ENCODE measurements at regions not wholly inside any gene's neighbourhood (a gene's known extent, or its start where the extent isn't known, plus 50 kb on each side); places are given as distances from the start of the nearest gene placed in this dataset.

DNA sequence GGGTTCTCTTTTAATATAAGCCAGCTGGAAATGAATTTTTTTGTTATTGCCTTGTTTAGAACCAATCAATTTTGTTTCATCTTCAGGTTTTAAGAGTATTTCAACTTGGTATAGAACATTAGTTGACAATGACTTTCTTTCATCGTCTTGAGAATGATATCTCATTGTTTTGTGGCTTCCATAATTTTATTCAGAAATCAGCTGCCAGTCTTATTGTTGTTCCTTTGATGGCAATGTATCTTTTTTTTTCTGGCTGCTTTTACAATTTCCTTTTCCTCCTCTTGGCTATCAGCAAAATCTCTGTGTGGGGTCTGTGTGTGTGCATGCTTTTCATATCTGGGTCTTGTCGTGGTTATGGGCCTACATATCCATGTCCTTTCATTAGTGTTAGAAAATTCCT is 1536.4 kb upstream of the TENM3 start:
- DNase-seq, result no peak

DNA sequence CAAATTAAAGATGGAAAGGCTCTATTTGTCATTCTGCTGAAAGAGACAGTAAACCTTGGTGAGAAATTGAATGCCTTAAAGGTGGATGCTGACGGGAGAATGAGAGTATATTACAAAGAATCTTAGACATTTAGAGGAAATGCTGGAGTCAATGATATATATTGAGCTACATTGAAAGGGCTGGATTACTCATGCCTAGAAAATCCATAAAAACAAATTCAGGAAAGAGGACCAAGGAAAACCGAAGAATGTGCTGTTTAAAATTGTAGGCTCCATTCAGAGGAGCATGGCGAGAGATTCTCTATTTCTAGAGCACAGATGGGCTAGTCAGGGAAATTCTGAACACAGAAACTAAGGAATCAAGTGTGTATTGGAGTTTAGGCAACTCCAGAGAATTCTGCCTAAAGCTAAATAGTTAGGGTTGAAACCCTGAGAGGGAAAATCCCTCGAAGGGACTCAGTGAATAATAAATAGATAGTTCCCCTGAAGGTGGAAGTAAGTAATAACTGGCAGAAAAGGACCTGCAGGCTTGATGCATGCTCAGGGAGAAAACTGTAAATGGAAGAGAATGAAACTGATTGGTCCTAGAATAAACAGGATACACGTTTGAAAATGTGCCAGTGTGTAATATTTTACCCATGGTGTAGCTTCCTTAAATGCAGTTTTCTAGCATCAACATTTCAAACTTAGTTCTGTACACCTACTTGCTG is 1532.4 kb upstream of the TENM3 start:
- DNase-seq, result no peak

DNA sequence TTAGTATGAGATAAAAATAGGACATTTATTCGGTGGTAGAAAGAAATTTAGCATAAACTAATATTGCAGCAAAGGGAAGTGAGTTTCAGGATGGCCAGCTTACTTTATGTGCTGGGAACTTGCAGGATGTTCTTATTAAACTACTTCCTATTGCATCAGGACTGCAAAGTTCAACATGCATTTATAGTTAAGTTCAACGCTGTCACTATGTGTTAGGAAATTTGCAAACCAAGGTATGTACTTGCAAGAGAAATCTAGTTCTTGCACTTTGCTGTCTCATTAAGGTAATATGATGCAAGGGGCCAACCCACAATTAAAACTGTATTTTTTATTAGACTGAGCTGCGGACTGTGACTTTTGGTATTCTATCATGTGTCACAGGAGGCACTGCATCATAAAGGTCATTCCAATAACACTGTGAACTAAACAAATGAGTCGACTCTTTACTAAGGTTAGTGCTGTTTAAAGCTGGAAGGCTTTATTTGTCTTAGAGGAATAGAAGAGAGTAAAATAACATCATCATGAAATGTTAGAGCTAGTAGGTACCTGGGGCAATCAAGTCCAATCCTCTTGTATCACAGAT is 1525.7 kb upstream of the TENM3 start:
- no peak for DNase-seq

DNA sequence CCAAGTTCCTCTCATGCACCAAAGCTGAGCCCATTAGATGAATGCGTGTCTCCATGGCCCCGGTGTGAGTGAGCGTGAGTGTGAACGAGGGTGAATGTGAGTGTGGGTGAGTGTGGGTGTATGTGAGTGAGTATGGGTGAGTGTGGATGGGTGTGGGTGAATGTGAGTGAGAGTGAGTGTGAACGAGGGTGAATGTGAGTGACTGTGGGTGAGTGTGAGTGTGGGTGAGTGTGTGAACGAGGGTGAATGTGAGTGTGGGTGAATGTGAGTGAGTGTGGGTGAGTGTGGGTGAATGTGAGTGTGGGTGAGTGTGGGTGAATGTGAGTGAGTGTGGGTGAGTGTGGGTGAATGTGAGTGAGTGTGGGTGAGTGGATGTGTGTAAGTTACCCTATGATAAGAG is 1521.8 kb upstream of the TENM3 start:
- DNase-seq, result no peak

DNA sequence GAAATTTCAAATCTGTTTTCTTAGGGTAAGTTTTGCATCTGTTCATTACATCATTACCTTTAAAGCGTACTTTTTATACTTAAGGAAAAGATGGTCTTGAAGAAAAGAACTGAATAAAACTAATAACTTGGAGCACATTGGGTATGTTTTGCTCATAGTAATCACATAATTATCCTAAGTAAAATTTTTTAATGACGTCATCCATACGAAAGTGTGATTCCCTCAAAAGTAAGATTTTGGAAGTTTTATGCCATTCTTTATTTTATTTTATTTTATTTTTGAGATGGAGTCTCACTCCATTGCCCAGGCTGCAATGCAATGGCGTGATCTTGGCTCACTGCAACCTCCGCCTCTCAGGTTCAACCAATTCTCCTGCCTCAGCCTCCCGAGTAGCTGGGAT is 1516.6 kb upstream of the TENM3 start:
- DNase-seq, result no peak

DNA sequence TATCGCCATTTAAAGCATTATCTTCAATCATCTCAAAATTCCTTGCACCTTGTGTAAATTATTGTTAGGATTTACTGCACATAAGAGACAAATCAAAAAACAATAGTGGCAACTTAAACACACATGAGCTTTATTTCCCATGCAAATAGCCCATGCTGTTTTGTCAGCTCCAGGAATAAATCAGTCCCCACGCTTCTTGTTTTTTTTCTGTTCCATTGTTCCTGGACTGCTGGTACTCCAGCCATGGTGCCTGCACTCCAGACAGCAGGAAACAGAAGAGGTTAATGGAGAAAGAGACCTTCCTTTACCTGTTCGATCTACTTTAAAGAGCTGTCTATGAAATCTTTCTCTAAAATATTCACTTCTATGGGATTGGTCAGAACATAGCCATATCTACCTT is 1515.7 kb upstream of the TENM3 start:
- no peak for DNase-seq

DNA sequence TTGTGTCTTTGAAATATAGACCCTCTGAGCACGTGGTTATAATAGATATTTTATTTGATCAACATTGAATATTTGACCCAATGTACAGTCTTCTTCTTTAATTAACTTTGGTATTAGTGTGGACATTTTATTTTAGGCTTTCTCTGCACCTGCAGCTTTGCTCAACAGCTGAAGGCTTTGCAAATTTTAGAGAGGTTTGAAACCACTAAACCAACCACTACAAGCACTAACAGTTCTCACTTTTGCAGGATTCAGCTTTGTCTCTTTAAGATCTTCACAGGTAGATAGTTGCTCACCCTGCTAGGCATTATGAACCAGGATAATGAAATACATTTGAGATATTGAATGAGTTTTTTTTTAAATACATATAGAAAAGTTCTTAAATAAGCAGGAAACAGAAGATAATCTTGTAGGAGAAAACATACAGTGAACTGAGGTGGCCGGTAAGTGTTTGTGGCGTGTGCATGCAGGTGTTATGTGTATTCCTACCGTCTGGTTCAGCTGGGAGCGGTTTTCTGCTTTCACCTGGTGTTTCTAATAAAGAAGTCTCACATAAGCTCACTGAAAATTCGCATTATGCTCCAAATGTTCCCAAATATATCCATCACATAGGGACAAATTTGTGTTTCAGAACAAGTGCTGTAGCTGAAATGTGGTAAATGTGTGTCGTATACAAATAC is 1508.3 kb upstream of the TENM3 start:
- no peak for DNase-seq

DNA sequence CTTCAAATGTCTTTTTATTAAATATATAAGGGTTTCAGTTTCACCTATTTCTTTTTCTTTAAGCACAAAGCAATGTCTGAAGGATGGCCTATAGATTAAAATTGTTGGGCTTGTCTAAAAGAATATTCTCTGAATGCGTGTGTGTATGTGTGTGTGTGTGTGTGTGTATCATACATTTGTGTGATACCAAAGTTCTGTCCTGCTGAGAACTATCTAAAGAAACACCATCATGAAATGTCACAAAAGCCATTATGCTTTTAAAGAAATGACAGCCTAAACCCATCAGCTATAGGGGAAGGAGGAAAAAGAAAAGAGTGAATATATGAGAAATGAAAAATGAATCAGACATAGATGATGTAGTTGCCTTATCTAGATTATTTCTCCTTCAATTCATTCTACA is 1501.5 kb upstream of the TENM3 start:
- no peak for DNase-seq

DNA sequence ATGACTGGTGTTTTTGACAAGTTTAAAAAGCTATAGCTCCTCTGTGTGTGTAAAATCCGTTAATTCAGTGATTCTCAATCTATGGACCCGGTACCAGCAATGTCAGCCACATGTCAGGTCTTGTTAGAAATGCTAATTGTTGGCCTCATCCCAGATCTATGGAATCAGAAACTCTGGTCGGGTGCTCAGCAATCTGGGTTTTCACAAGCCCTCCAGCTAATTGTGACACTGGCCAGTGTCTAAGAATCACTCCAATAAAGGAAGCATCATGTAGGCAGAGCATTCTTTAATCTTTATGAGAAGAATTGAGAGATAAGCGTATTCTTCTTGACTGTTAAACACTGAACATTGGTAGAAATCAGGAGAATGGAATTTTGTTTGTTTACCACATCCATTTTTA is 1498.2 kb upstream of the TENM3 start:
- DNase-seq, result no peak

DNA sequence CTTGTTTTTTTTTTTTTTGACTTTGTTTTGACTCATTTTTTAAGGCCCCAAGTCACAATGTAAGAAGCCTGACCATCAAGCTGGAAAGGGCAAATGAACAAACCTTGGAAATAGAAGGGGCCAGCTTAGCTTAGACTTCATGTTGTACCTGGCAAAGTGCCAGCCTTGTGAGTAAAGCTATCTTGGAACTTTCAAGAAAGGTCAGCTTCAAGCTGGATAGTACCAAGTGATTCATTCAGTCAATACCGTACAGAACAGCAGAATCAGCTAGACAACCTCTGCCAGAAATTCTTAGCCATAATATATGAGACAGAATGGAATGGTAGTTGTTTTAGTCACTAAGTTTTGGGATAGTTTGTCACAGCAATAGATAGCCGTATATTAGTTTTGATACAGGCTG is 1492.2 kb upstream of the TENM3 start:
- DNase-seq, result no peak

DNA sequence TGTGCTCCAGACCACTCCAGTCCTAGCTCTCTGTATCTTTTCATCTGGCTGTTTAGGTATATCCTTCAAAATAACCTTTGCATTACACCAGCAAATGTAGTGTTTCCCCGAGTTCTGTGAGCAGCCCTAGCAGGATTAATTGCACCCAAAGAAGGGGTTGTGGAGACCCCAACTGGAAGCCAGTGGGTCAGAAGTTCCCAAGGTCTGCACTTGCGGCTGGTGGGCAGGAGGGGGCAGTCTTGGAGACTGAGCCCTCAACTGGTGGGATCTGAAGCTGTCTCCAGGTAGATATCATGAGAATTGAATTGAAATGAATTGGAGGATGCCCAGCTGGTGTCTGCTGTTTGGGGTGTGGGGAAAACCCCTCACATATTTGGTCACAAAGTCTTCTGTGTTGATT is 1485.3 kb upstream of the TENM3 start:
- DNase-seq, result no peak

DNA sequence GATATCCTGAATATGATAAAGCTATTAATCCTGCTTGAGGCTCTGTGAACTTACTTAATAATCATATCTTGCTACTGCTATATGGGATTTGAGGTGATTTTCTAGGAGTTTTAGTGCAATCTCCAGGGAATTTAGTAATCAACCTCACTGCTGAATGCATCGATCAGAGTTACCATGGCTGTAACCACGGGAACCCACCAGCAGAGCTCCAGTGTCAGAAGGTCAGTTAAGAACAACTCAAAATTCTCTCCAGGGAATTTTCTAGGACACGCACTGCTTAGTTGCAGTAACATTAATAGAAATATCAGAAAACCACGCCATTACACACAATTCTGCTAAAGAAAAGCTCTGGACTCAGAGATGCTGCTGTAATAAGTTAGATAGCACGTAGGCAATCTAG is 1477.2 kb upstream of the TENM3 start:
- no peak for DNase-seq

DNA sequence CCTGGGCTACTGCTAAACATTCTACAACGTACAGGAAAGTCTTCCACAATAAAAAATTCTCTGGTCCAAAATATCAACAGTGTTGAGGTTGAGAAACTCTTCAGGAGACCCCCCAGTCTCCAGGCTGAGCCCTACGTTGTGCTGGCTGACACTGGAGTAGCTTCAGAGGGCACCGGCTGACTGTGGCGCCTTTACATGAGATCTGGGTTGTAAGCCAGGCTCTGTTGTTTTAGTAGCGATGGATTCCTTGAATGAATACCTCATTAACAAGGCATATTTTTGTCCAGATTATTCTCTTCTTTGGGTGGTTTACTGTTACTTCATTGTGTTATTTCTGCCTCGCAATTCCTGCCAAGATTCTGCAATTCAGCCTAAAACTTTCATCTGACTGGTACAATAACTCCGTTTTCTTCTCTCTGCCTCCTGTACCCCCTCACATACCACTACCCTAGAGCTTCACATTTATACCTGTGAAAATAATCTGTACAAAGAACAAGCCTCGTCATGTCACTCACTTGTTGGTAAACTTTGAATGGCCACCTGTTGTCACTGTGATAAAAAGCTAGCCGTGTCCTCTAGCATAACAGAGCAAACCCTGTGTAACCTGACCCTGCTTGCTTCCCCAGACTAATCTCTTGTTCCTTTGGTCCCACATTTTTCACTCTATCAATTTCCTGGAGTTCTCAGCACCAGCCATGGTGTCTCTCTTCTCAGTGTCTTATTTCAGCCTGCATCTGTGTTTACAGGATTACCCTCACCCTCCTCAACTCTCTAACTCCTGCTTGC is 1476.1 kb upstream of the TENM3 start:
- no peak for DNase-seq

DNA sequence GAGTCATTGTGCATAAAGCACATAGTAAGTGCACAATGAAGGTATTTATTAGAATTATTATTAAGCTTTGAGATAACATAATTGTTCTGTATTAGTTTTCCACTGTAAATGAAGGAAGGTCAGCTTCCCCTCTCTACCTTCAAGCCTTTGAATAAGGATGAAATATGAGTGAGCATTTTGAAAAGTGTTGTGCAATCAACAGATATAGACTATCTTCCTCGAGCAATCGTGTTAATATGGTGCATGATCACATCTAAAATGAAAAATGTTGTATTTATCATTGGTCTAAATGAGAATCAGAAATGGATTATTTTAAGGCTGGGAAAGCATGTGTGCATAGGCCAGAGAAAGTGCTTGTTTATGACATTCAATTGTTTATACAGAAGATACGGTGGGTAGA is 1474.6 kb upstream of the TENM3 start:
- DNase-seq, result no peak

DNA sequence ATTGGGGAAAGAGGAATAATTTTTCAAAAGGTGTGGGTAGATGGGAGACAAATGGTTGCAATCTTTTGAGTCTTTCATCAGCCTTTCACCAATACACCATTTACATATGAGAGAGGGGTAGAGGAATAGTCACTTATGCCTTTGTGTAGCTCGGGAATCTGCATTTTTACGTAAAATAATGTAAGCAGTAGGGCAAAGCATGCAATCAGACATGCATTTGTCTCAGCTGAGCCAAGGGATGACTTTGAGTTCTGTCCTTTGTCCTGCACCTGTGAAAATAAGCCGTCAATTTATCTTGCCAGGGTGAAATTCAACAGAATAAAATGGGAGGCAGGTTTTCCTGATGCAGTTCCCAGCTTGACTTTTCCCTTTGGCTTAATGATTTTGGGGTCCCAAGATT is 1473.4 kb upstream of the TENM3 start:
- DNase-seq, result no peak

DNA sequence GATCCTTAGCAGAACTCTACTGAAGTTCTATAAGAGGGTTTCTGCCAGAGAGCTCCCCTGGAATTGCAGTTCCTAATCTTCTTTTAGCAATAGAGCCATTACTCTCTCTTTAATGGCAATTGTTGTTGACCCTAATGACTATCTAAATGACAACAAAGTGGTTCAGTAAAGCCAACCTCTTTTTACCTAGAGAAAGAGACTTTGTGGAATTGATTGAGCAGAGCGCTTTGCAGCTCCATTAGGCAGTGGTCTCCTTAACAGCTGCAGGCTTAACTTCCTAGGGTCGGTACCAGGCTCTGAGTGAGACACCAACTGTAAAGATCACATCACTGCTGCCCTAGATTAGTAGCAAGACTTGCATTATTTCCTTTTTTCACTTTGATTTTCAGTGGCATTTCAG is 1472.9 kb upstream of the TENM3 start:
- no peak for DNase-seq

DNA sequence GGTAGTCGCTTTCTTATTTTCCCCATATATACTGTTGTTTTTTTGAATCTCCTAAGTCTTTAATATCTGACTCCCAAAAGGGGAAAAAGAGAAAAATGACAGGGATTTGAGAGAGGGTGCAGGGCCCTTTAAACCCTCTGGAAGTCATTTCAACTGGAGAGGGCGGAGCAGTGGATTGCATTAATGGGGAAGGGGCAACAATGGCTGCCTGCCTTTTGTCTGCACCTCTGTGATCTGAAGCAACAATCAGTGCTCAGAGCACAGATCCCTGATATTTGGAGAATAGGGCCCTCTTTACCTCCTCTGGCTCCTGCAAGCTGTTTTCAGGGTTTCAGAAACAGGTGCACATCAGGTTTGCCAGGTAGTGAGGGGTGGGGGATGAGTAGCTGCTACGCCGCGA is 1458.3 kb upstream of the TENM3 start:
- DNase-seq, result no peak

DNA sequence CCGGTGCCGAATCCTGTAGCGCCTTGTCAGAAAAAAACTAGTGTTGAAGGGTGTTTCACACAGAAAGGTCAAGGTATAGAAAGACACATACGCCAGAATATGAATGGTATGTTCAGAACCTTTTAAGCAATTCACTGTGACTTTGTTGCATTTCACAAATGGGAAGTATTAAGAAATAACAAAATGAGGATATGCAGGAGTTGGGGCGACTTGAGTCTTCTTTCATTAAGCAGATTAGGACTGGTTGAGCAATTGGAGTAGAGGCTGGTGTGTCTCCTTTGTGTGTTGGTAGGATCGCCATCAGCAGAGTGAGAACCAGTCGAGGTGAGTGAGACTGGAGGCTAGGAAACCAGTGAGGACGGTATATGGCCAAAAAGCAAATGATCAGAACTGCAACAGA is 1454.5 kb upstream of the TENM3 start:
- no peak for DNase-seq

DNA sequence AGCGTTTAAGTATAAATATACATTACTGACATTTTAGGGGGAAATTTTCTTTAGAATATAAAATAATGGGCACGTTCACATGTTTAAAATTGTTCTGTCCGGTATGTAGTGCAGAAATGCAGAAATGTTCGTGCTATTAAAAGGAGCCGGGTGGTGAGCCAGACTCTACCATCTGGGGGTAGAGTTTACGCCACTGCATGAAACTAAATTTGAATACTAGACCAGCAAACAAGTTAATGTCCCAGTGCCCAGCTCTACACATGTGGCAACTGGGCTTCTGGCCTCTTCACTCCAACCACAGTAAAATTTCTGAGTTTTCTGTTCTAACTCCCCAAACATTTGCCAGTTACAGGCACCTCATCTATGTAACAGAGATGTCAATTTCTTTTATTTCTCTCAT is 1453.3 kb upstream of the TENM3 start:
- no peak for DNase-seq

DNA sequence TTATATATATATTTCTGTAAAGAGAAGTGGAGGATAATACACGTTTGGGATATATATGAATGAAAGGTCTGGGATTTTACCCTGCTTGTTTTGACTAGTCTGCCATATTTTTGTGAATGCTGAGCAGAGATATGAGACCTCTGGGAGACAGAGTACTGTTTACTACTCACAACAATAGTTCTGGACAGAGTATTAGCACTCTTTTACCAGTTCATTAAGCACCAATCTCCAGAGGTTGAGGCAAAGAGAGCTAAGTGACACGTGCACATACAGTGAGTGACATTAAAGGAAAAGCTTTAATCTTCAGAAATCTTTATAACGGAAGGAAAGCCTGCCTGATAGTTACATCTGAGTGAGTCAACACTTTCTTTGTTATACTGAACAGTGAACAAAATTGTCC is 1452.7 kb upstream of the TENM3 start:
- no peak for DNase-seq

DNA sequence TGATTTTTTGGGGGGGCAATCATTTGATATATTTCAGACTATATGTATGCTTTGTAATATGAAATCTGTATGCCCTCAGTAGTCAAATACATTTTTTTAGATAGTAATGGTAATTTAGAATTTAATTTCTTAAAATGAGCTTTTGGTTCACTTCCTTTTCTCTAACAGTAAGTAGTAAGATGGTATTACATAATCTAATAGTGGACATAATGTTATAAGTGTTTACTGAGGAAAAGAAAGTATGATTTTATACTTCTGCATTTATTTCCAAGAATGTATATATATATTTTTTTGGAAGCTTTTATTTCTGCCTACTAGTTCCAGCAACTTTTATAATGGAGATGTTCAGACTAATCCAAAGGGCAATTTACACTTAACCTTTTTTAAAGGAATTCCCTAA is 1450.7 kb upstream of the TENM3 start:
- DNase-seq, result no peak

DNA sequence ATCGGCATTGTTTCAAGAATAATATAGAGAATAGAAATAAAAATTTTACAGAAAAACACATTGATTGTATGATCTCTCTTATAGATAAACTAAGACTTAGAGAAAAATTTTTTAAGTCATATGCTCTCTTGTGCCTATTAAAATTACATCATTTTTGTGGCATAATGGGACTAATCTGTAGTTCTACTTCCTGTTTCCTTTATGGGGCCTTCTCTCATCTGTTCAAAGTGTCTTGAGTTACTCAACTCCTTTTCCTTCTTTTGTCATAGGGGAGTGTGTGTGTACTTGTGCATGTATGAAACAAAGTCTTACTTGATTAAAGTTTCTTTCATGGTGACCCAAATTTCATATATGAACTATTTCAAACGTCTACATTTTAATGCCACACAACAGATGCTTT is 1448.9 kb upstream of the TENM3 start:
- DNase-seq, result no peak

DNA sequence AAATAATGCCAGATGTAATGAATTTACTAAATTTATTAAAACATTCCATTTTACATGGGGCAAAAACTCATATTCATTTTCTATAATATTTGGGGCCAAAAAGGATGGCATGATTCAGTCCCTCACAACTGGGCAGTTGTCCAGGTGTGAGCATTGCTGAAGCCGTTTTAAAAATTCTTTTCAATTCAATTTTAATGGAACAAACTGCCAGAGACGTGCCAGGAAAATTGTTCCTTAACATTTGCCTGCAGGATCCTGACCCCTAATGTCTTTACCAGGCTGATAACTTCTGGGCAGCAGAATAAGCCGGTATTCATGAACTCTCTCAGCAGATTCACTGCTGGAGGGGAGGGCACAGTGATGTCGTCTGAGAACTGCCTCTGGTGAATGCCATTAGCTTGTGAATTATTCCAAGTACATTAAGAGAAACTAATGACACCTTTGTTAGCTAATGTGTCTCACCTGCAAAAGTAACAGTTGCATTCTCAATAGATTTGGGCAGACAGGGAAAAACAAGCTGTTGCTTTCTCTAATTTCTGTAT is 1445.1 kb upstream of the TENM3 start:
- no peak for DNase-seq

DNA sequence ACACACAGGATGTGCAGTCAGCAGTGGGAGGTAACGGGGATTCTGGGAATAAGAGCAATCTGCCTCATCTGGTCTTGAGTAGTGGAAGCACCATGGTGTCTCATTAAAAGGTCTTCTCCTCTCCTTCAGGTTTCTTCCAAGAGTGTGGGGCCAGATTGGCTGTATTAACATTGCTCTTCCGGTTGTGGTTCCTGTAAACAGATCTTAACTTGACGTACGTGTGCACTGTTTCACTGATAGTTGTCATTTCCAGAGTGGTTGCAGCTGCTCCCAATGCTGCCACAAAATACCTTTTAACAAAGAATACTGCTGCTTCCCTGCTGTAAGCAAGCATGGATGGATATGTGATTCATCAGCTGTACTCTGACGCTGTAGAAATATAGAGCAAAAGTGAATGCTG is 1443.4 kb upstream of the TENM3 start:
- no peak for DNase-seq
